ENCODE measurements at regions not wholly inside any gene's neighbourhood (a gene's known extent, or its start where the extent isn't known, plus 50 kb on each side); places are given as distances from the start of the nearest gene placed in this dataset.
A peak's percentile ranks its signal among the peaks of the same experiment; 100 is the strongest.

DNA sequence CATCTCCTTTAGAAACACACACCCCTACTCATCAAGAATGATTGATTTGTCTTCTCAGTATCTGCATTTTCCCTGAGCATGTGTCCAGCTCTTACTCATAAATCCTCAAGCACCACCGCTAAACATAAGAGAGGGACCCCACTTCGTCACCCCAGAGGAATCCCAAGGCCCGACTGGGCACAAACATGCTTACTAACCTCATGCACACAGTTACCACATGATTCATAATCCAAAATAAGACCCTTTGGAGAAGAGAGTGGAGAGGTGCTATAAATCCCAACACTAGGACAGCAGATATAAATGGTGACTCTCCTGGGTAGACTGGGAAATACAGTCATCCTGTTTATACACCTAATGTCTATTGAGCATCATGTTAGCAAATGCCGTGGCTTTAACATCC lies 843.2 kb upstream of the ID2 start:
- Mint-ChIP-seq H3K27me3 (ENCODE audit: insufficient read depth) (peaks cover 7% of the 10 kb centered on the region), H3K4me3 (no peak overlapping the region), H3K27ac (no peak overlapping the region), H3K9me3 (peaks cover 24% of the 10 kb centered on the region), H3K36me3 (ENCODE audit: low read depth) (no peaks in the 10 kb centered on the region), H3K4me1 (peaks cover 19% of the 10 kb centered on the region)
- DNase-seq = peak; percentile 2
- no peaks in the 10 kb centered on the region for H3K4me1 ChIP-seq (ENCODE audit: control insufficient read depth, insufficient read depth, low read length)
- H3K27me3 ChIP-seq (ENCODE audit: control insufficient read depth, insufficient read depth, low read length, poor library complexity, severe bottlenecking) = no peaks in the 10 kb centered on the region
- no peak overlapping the region for H3K9ac ChIP-seq (ENCODE audit: extremely low read depth, low read length, poor library complexity, severe bottlenecking)
- no peak overlapping the region for H3K4me3 ChIP-seq (ENCODE audit: low read length)
- no peak for TF ChIP-seq CTCF (conservative IDR thresholded peaks at IDR 0.05)
- WGBS, 2 experiments (ENCODE audit: insufficient coverage in 1 of 2, insufficient read length in 1 of 2) = 85 to 100% methylated on average over 1 to 4 of the region's 4 CpGs
- no peak overlapping the region for H3K27ac ChIP-seq (ENCODE audit: low read depth, low read length)
- no peaks in the 10 kb centered on the region for H3K36me3 ChIP-seq (ENCODE audit: control insufficient read depth, insufficient read depth, low read length)
- no peaks in the 10 kb centered on the region for H3K9me3 ChIP-seq (ENCODE audit: control insufficient read depth, low read length)

DNA sequence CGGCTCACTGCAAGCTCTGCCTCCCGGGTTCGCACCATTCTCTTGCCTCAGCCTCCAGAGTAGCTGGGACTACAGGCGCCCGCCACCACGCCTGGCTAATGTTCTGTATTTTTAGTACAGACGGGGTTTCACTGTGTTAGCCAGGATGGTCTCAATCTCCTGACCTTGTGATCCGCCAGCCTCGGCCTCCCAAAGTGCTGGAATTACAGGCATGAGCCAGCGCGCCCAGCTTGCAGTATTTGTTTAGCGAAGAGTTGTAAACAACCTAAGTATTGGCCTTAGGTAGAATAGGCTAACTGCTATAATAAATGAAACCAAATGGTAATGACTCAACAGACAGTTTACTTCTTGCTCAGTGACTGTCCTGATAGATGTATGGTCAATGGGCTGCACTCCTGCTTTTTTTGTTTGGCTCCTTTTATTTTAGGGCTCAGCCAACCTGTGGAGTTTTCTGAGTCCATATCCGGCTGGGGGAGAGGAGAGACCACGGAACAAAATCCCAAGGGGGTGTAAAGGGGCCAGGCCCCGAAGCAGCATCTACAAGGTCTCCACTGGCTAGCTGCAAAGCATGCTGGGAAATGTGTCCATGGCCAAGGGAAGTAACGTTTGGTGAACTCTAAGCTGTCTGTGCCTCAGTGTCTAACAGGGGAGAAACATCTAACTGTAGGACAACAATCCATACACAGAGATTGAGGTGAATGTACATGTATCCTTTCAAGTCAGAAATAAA lies 841.0 kb upstream of the ID2 start:
- Histone ChIP-seq H3K36me3 (ENCODE audit: control insufficient read depth, insufficient read depth, low read length) (no peaks in the 10 kb centered on the region), H3K4me3 (ENCODE audit: low read length) (no peak overlapping the region), H3K4me1 (ENCODE audit: control insufficient read depth, insufficient read depth, low read length) (no peaks in the 10 kb centered on the region), H3K27me3 (ENCODE audit: control insufficient read depth, insufficient read depth, low read length, poor library complexity, severe bottlenecking) (no peaks in the 10 kb centered on the region), H3K9me3 (ENCODE audit: control insufficient read depth, low read length) (no peaks in the 10 kb centered on the region), H3K27ac (ENCODE audit: low read depth, low read length) (no peak overlapping the region), H3K9ac (ENCODE audit: extremely low read depth, low read length, poor library complexity, severe bottlenecking) (no peak overlapping the region)
- Mint-ChIP-seq H3K27me3 (ENCODE audit: insufficient read depth) (peaks cover 2% of the 10 kb centered on the region), H3K27ac (no peak overlapping the region), H3K4me3 (no peak overlapping the region), H3K4me1 (peaks cover under 1% of the 10 kb centered on the region), H3K36me3 (ENCODE audit: low read depth) (no peaks in the 10 kb centered on the region), H3K9me3 (peaks cover 24% of the 10 kb centered on the region)
- WGBS, 2 experiments (ENCODE audit: insufficient coverage in 1 of 2, insufficient read length in 1 of 2) = 94 to 97% methylated on average over 13 to 16 of the region's 16 CpGs
- peak; percentile 7 for DNase-seq
- no peak for TF ChIP-seq CTCF (conservative IDR thresholded peaks at IDR 0.05)

DNA sequence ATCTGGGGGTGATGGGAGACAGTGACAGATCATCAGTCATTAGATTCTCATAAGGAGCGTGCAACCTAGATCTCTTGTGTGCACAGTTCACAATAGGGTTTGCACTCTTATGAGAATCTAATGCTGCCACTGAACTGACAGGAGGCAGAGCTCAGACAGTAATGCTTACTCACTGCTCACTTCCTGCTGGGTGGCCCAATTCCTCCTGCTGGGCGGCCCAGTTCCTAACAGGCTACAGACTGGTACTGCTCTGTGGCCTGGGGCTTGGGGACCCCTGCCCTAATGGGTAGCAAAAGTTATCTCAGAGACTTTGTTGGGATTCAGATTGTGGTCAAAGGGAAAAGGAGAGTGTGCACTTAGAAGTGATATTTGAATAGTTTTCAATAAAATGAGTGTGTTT lies 840.1 kb upstream of the ID2 start:
- H3K36me3 ChIP-seq (ENCODE audit: control insufficient read depth, insufficient read depth, low read length) = no peaks in the 10 kb centered on the region
- H3K4me1 ChIP-seq (ENCODE audit: control insufficient read depth, insufficient read depth, low read length) = no peaks in the 10 kb centered on the region
- Mint-ChIP-seq H3K27ac (no peak overlapping the region), H3K36me3 (ENCODE audit: low read depth) (no peaks in the 10 kb centered on the region), H3K9me3 (peaks cover 24% of the 10 kb centered on the region), H3K27me3 (ENCODE audit: insufficient read depth) (peaks cover 2% of the 10 kb centered on the region), H3K4me3 (no peak overlapping the region), H3K4me1 (no peaks in the 10 kb centered on the region)
- H3K27ac ChIP-seq (ENCODE audit: low read depth, low read length) = no peak overlapping the region
- H3K9ac ChIP-seq (ENCODE audit: extremely low read depth, low read length, poor library complexity, severe bottlenecking) = no peak overlapping the region
- no peak overlapping the region for H3K4me3 ChIP-seq (ENCODE audit: low read length)
- WGBS, 2 experiments (ENCODE audit: insufficient coverage in 1 of 2, insufficient read length in 1 of 2) = 95 to 100% methylated on average over 2 of the region's 2 CpGs
- no peak for TF ChIP-seq CTCF (conservative IDR thresholded peaks at IDR 0.05)
- peak; percentile 5 for DNase-seq
- H3K27me3 ChIP-seq (ENCODE audit: control insufficient read depth, insufficient read depth, low read length, poor library complexity, severe bottlenecking) = no peaks in the 10 kb centered on the region
- no peaks in the 10 kb centered on the region for H3K9me3 ChIP-seq (ENCODE audit: control insufficient read depth, low read length)

All from endodermal cell (in vitro differentiated cells).